Bronchial epithelial cell (primary cell): ENCODE measurements at regions not wholly inside any gene's neighbourhood (a gene's known extent, or its start where the extent isn't known, plus 50 kb on each side); places are given as distances from the start of the nearest gene placed in this dataset.
"Not testable (repeated sequence)": the region's sequence is repeated elsewhere in the genome, so short reads cannot be mapped to it uniquely, and the experiment has no call there.

Experiments used
- DNase-seq: peaks from one replicate; pipeline ENCODE4 v3.0.0-alpha.2; 2010; ENCODE audit warnings: low read depth
- FAIRE-seq: peaks from 2 replicates; lab custom pipeline; 2011; peaks lifted over from hg19 to GRCh38; lab: Jason Lieb, UNC
- H3K27me3 ChIP-seq: 2 replicates; pipeline ENCODE4 v1.5.1; 2011; ENCODE audit warnings: low read length; ENCODE audit not compliant: control insufficient read depth, insufficient read depth
- H3K36me3 ChIP-seq: 2 replicates; pipeline ENCODE4 v1.5.1; 2011; ENCODE audit warnings: low read length; ENCODE audit not compliant: control insufficient read depth, insufficient read depth
- H3K4me3 ChIP-seq: 2 replicates; pipeline ENCODE4 v1.5.1; 2011; ENCODE audit warnings: mild to moderate bottlenecking, low read depth, low read length, control low read depth
- CTCF ChIP-seq: IDR thresholded peaks from 2 replicates; pipeline ENCODE4 v1.5.1; 2011; ENCODE audit warnings: mild to moderate bottlenecking, moderate library complexity, low read length, control low read depth, inconsistent platforms; ENCODE audit not compliant: insufficient read depth, severe bottlenecking

GRCh38 chr1:30101016-30101415 is 622.4 kb downstream of the MATN1 start:
- no peaks in the 10 kb centered on the region for H3K27me3 ChIP-seq
- no peak for FAIRE-seq
- no peak for TF ChIP-seq CTCF
- no peak overlapping the region for H3K4me3 ChIP-seq
- no peak for DNase-seq
- H3K36me3 ChIP-seq = no peaks in the 10 kb centered on the region

GRCh38 chr1:30100524-30100862 is 622.9 kb downstream of the MATN1 start:
- DNase-seq (no peak), FAIRE-seq (no peak)

GRCh38 chr1:30099587-30100523 is 623.5 kb downstream of the MATN1 start:
- Histone ChIP-seq H3K27me3 (no peaks in the 10 kb centered on the region), H3K4me3 (no peak overlapping the region), H3K36me3 (no peaks in the 10 kb centered on the region)
- TF ChIP-seq CTCF = no peak
- DNase-seq (no peak), FAIRE-seq (no peak)

More at GRCh38 chr1:30100524-30100862, 622.9 kb downstream of the MATN1 start:
- Histone ChIP-seq H3K27me3 (no peaks in the 10 kb centered on the region), H3K4me3 (no peak overlapping the region), H3K36me3 (no peaks in the 10 kb centered on the region)
- no peak for TF ChIP-seq CTCF

DNA sequence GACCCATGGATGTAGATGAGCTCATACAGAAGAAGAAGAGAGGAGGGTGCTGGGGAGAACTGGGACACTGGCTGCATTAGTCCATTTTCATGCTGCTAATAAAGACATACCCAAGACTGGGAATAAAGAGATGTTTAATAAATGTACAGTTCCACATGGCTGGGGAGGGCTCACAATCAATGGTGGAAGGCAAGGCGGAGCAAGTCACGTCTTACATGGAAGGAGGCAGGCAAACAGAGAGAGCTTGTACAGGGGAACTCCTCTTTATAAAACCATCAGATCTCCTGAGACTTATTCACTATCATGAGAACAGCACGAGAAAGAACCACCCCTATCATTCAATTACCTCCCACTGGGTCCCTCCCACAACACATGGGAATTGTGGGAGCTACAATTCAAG is 625.5 kb downstream of the MATN1 start:
- H3K4me3 ChIP-seq, H3K27me3 ChIP-seq, FAIRE-seq, H3K36me3 ChIP-seq, DNase-seq: not testable (repeated sequence)

- FAIRE-seq = no peak
These were observed 627.8 kb downstream of the MATN1 start for GRCh38 chr1:30095451-30096025.

More at GRCh38 chr1:30095451-30096025, 627.8 kb downstream of the MATN1 start:
- DNase-seq = no peak
- Histone ChIP-seq H3K36me3 (no peaks in the 10 kb centered on the region), H3K27me3 (no peaks in the 10 kb centered on the region), H3K4me3 (no peak overlapping the region)
- TF ChIP-seq CTCF = no peak
